ENCODE measurements at regions not wholly inside any gene's neighbourhood (a gene's known extent, or its start where the extent isn't known, plus 50 kb on each side); places are given as distances from the start of the nearest gene placed in this dataset.

- no peak overlapping the region for H3K4me3 ChIP-seq (ENCODE audit: low read depth, low read length, poor library complexity, severe bottlenecking)
- TF ChIP-seq CTCF (conservative IDR thresholded peaks at IDR 0.05; ENCODE audit: low read length) (no peak), EZH2phosphoT487 (IDR thresholded peaks at IDR 0.05; ENCODE audit: borderline replicate concordance, low read depth, low read length) (no peak)
- no peak overlapping the region for H3K4me2 ChIP-seq (ENCODE audit: low read length)
- ChIA-PET CTCF (ENCODE audit: unreplicated experiment) (no interaction called here), POLR2A (interaction anchor here (0.6 to 0.8 kb wide), 3 partner anchors 9 to 328 kb away, joined by 3 read pairs; no protein-coding TSS in a partner anchor)
- H3K9me3 ChIP-seq (ENCODE audit: low read length), result no peaks in the 10 kb centered on the region
- H3K36me3 ChIP-seq (ENCODE audit: insufficient read depth, low read length), result no peaks in the 10 kb centered on the region
- no peaks in the 10 kb centered on the region for H4K20me1 ChIP-seq (ENCODE audit: insufficient read depth, low read length)
- H2AFZ ChIP-seq (ENCODE audit: low read length), result no peak overlapping the region
- no peaks in the 10 kb centered on the region for H3K9me2 ChIP-seq (ENCODE audit: insufficient read depth, low read length)
- BruUV-seq (replicated peaks), result no TSS peak
- intact Hi-C loops (cut with micrococcal nuclease; ENCODE audit: unreplicated experiment), result no loop called here
- H3K4me1 ChIP-seq (ENCODE audit: insufficient read depth, low read length, poor library complexity, severe bottlenecking), result no peaks in the 10 kb centered on the region
- no peak overlapping the region for H3K27ac ChIP-seq (ENCODE audit: low read depth, low read length, poor library complexity, severe bottlenecking)
- DNase-seq (ENCODE audit: low spot score), result no peak
- no peaks in the 10 kb centered on the region for H3K79me2 ChIP-seq (ENCODE audit: insufficient read depth, low read depth, low read length)
These were observed 170.5 kb upstream of the LRIG1 start for GRCh38 chr3:66671291-66671690.

- no TSS peak for BruUV-seq (replicated peaks)
- TF ChIP-seq EZH2phosphoT487 (IDR thresholded peaks at IDR 0.05; ENCODE audit: borderline replicate concordance, low read depth, low read length) (no peak), CTCF (conservative IDR thresholded peaks at IDR 0.05; ENCODE audit: low read length) (no peak)
- no peak overlapping the region for H3K27ac ChIP-seq (ENCODE audit: low read depth, low read length, poor library complexity, severe bottlenecking)
These were observed 172.0 kb upstream of the LRIG1 start for GRCh38 chr3:66672830-66673229.

GRCh38 chr3:66673293-66673692 lies 172.5 kb upstream of the LRIG1 start:
- Histone ChIP-seq H3K79me2 (ENCODE audit: insufficient read depth, low read depth, low read length) (no peaks in the 10 kb centered on the region), H3K4me3 (ENCODE audit: low read depth, low read length, poor library complexity, severe bottlenecking) (no peak overlapping the region), H3K4me2 (ENCODE audit: low read length) (no peak overlapping the region), H3K9me2 (ENCODE audit: insufficient read depth, low read length) (no peaks in the 10 kb centered on the region), H2AFZ (ENCODE audit: low read length) (no peak overlapping the region), H3K36me3 (ENCODE audit: insufficient read depth, low read length) (no peaks in the 10 kb centered on the region), H4K20me1 (ENCODE audit: insufficient read depth, low read length) (no peaks in the 10 kb centered on the region), H3K4me1 (ENCODE audit: insufficient read depth, low read length, poor library complexity, severe bottlenecking) (no peaks in the 10 kb centered on the region), H3K27ac (ENCODE audit: low read depth, low read length, poor library complexity, severe bottlenecking) (no peak overlapping the region), H3K9me3 (ENCODE audit: low read length) (no peaks in the 10 kb centered on the region)
- BruUV-seq (replicated peaks), result no TSS peak
- intact Hi-C loops (cut with micrococcal nuclease; ENCODE audit: unreplicated experiment), result no loop called here
- ChIA-PET CTCF (ENCODE audit: unreplicated experiment) (no interaction called here), POLR2A (no interaction called here)
- TF ChIP-seq EZH2phosphoT487 (IDR thresholded peaks at IDR 0.05; ENCODE audit: borderline replicate concordance, low read depth, low read length) (no peak), CTCF (conservative IDR thresholded peaks at IDR 0.05; ENCODE audit: low read length) (no peak)
- DNase-seq (ENCODE audit: low spot score), result no peak

More at GRCh38 chr3:66672830-66673229, 172.0 kb upstream of the LRIG1 start:
- DNase-seq (ENCODE audit: low spot score), result no peak
- Histone ChIP-seq H3K9me2 (ENCODE audit: insufficient read depth, low read length) (no peaks in the 10 kb centered on the region), H2AFZ (ENCODE audit: low read length) (no peak overlapping the region), H3K9me3 (ENCODE audit: low read length) (no peaks in the 10 kb centered on the region), H3K36me3 (ENCODE audit: insufficient read depth, low read length) (no peaks in the 10 kb centered on the region), H3K4me2 (ENCODE audit: low read length) (no peak overlapping the region), H3K4me3 (ENCODE audit: low read depth, low read length, poor library complexity, severe bottlenecking) (no peak overlapping the region), H3K79me2 (ENCODE audit: insufficient read depth, low read depth, low read length) (no peaks in the 10 kb centered on the region), H4K20me1 (ENCODE audit: insufficient read depth, low read length) (no peaks in the 10 kb centered on the region), H3K4me1 (ENCODE audit: insufficient read depth, low read length, poor library complexity, severe bottlenecking) (no peaks in the 10 kb centered on the region)
- POLR2A ChIA-PET, result no interaction called here
- intact Hi-C loops (cut with micrococcal nuclease; ENCODE audit: unreplicated experiment), result no loop called here
- CTCF ChIA-PET (ENCODE audit: unreplicated experiment), result no interaction called here
